Colonic mucosa (tissue), 4 donors: ENCODE measurements at regions not wholly inside any gene's neighbourhood (a gene's known extent, or its start where the extent isn't known, plus 50 kb on each side); places are given as distances from the start of the nearest gene placed in this dataset.

Experiments
- DNase-seq: peaks from one replicate; pipeline ENCODE4 v3.0.0-alpha.2; 2020
- H3K27ac ChIP-seq: fragments of 200-600 bp; one replicate; pipeline ENCODE4 v1.8.0; 2021
- H3K27me3 ChIP-seq: fragments of 200-600 bp; one replicate; pipeline ENCODE4 v1.8.0; 2021
- H3K36me3 ChIP-seq: fragments of 200-600 bp; one replicate; pipeline ENCODE4 v1.8.0; 2021
- H3K4me1 ChIP-seq: fragments of 200-600 bp; one replicate; pipeline ENCODE4 v1.8.0; 2021; ENCODE audit warnings: mild to moderate bottlenecking
- H3K4me3 ChIP-seq: fragments of 200-600 bp; one replicate; pipeline ENCODE4 v1.8.0; 2021
- H3K9ac ChIP-seq, 2 donors: one replicate each; pipeline ENCODE4 v1.7.0; 2013; ENCODE audit warnings: control low read depth in 2 of 2, low read depth in 2 of 2, low read length in 2 of 2
- H3K9me3 ChIP-seq: fragments of 200-600 bp; one replicate; pipeline ENCODE4 v1.8.0; 2021
- intact Hi-C: fragments of 100-400 bp; cut with DNase I; formaldehyde crosslinking; loops from one replicate; pipeline ENCODE4 v1.14.1; 2022
- TF ChIP-seq, protein P1 (sequence below): fragments of 200-600 bp; IDR thresholded peaks from one replicate; pipeline ENCODE4 v1.8.0; 2022; ENCODE audit warnings: antibody characterized with exemption, mild to moderate bottlenecking
- donor health status: healthy.
- donor health status: DM: no; HTN: no; CAD: no.
- donor health status: DM: no; HTN: no; CAD: no.

DNA sequence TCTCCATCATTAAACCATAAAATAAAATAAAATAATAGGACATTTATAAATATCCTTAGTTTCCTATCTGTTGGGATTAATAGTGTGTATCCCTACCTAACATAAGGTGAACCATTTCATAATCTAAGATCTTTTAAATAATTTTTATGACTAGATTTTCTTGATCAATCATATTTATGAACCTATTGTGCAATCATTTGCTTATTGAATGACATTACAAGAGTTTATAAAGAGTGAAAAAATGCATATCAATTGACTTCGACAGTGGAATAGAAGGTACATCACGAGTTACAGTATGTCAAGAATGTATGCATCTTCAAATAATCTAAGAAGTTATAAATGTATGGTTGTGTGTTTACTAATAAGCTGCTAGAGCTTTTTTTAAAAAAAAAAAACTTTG is 1554.8 kb upstream of the TMEFF2 start:
- H3K9me3 ChIP-seq = no peaks in the 10 kb centered on the region
- TF ChIP-seq, protein P1, sequence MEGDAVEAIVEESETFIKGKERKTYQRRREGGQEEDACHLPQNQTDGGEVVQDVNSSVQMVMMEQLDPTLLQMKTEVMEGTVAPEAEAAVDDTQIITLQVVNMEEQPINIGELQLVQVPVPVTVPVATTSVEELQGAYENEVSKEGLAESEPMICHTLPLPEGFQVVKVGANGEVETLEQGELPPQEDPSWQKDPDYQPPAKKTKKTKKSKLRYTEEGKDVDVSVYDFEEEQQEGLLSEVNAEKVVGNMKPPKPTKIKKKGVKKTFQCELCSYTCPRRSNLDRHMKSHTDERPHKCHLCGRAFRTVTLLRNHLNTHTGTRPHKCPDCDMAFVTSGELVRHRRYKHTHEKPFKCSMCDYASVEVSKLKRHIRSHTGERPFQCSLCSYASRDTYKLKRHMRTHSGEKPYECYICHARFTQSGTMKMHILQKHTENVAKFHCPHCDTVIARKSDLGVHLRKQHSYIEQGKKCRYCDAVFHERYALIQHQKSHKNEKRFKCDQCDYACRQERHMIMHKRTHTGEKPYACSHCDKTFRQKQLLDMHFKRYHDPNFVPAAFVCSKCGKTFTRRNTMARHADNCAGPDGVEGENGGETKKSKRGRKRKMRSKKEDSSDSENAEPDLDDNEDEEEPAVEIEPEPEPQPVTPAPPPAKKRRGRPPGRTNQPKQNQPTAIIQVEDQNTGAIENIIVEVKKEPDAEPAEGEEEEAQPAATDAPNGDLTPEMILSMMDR = no peak
- H3K36me3 ChIP-seq = no peaks in the 10 kb centered on the region
- no peaks in the 10 kb centered on the region for H3K4me1 ChIP-seq
- H3K9ac ChIP-seq = no peak overlapping the region
- H3K27ac ChIP-seq = no peak overlapping the region
- intact Hi-C loops = no loop called here
- H3K27me3 ChIP-seq = no peaks in the 10 kb centered on the region
- H3K4me3 ChIP-seq = no peak overlapping the region
- DNase-seq = no peak

DNA sequence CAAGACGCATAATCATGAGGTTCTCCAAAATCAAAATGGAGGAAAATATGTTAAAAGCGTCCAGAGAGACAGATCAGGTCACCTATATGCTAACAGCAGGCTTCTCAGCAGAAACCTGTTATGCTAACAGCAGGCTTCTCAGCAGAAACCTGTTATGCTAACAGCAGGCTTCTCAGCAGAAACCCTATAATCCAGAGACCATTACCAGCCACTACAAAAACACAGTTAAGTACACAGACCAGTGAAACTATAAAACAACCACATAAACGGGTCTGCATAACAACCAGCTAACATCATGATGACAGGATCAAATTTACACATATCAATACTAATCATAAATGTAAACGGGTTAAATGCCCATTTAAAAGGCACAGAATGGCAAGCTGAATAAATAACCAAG is 1548.4 kb upstream of the TMEFF2 start:
- Histone ChIP-seq H3K36me3 (no peaks in the 10 kb centered on the region), H3K9me3 (no peaks in the 10 kb centered on the region), H3K4me3 (no peak overlapping the region), H3K27me3 (no peaks in the 10 kb centered on the region), H3K9ac (no peak overlapping the region), H3K4me1 (no peaks in the 10 kb centered on the region), H3K27ac (no peak overlapping the region)
- TF ChIP-seq, protein P1 = no peak
- DNase-seq = no peak
- intact Hi-C loops = no loop called here

GRCh38 chr2:193738892-193739291 is 1544.2 kb upstream of the TMEFF2 start:
- Histone ChIP-seq H3K36me3 (no peaks in the 10 kb centered on the region), H3K4me3 (no peak overlapping the region), H3K27ac (no peak overlapping the region), H3K4me1 (no peaks in the 10 kb centered on the region), H3K27me3 (no peaks in the 10 kb centered on the region), H3K9ac (no peak overlapping the region), H3K9me3 (no peaks in the 10 kb centered on the region)
- intact Hi-C loops = no loop called here
- no peak for DNase-seq
- TF ChIP-seq, protein P1 = no peak

- no peaks in the 10 kb centered on the region for H3K36me3 ChIP-seq
- H3K9me3 ChIP-seq = no peaks in the 10 kb centered on the region
- no peak overlapping the region for H3K4me3 ChIP-seq
- H3K4me1 ChIP-seq = no peaks in the 10 kb centered on the region
- no peaks in the 10 kb centered on the region for H3K27me3 ChIP-seq
- TF ChIP-seq, protein P1 = no peak
- H3K9ac ChIP-seq = no peak overlapping the region
- no peak for DNase-seq
- intact Hi-C loops = no loop called here
- H3K27ac ChIP-seq = no peak overlapping the region
Observed at GRCh38 chr2:193712912-193713311, 1518.2 kb upstream of the TMEFF2 start.

DNA sequence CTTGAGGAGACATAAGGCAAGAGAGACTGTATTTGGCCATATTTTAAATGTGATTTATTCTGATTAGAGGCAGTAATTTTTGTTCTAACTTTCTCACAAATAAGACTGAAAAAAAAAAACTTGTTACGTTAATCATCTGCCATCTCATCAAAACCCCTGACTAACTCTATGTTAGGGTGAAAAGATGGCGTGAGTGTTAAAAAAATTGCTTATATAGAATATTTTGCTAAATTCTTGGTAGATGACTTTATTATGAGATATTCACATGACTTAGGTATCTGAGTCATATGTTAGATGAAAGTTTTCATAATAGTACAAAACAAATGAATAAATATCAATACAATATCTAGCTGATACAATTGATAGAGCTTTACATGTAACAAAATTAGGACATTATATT is 1508.7 kb upstream of the TMEFF2 start:
- Histone ChIP-seq H3K36me3 (no peaks in the 10 kb centered on the region), H3K9me3 (no peaks in the 10 kb centered on the region), H3K27me3 (no peaks in the 10 kb centered on the region), H3K4me3 (no peak overlapping the region), H3K4me1 (no peaks in the 10 kb centered on the region), H3K9ac (no peak overlapping the region), H3K27ac (no peak overlapping the region)
- DNase-seq = no peak
- TF ChIP-seq, protein P1 = no peak
- intact Hi-C loops = no loop called here

GRCh38 chr2:193701484-193701883 is 1506.8 kb upstream of the TMEFF2 start:
- H3K27ac ChIP-seq = no peak overlapping the region
- H3K27me3 ChIP-seq = no peaks in the 10 kb centered on the region
- intact Hi-C loops = no loop called here

More at GRCh38 chr2:193701484-193701883, 1506.8 kb upstream of the TMEFF2 start:
- TF ChIP-seq, protein P1 = no peak
- Histone ChIP-seq H3K9ac (no peak overlapping the region), H3K9me3 (no peaks in the 10 kb centered on the region), H3K4me3 (no peak overlapping the region), H3K36me3 (no peaks in the 10 kb centered on the region), H3K4me1 (no peaks in the 10 kb centered on the region)
- DNase-seq = no peak
